SK-N-SH treated with all-trans-retinoic acid at 6 μM for 48 hours (cell line): ENCODE measurements at regions not wholly inside any gene's neighbourhood (a gene's known extent, or its start where the extent isn't known, plus 50 kb on each side); places are given as distances from the start of the nearest gene placed in this dataset.

Experiments used
- ARNTL ChIP-seq: fragments of 450-650 bp; formaldehyde crosslinking; IDR thresholded peaks from 2 replicates; pipeline ENCODE4 v1.5.0; 2020; ENCODE audit warnings: low read depth, mild to moderate bottlenecking, moderate library complexity, borderline replicate concordance
- BACH2 ChIP-seq: fragments of 250-450 bp; sonication (Bioruptor Pico); IDR thresholded peaks from 2 replicates; pipeline ENCODE4 v1.9.0; 2021; ENCODE audit warnings: mild to moderate bottlenecking, borderline replicate concordance
- CREB5 ChIP-seq: fragments of 250-450 bp; sonication (Bioruptor Pico); IDR thresholded peaks from 2 replicates; pipeline ENCODE4 v1.5.1; 2020; ENCODE audit warnings: low read depth, mild to moderate bottlenecking, moderate library complexity
- CSDC2 ChIP-seq: fragments of 250-450 bp; sonication (Bioruptor Pico); IDR thresholded peaks from 2 replicates; pipeline ENCODE4 v1.5.0; 2020; ENCODE audit warnings: mild to moderate bottlenecking, moderate library complexity
- GLIS3 ChIP-seq: fragments of 250-450 bp; sonication (Bioruptor Pico); IDR thresholded peaks from 2 replicates; pipeline ENCODE4 v1.5.0; 2020; ENCODE audit warnings: mild to moderate bottlenecking, moderate library complexity
- PATZ1 ChIP-seq: fragments of 250-450 bp; sonication (Bioruptor Pico); IDR thresholded peaks from 2 replicates; pipeline ENCODE4 v1.8.0; 2020; ENCODE audit warnings: mild to moderate bottlenecking, moderate library complexity, borderline replicate concordance
- PPARA ChIP-seq: fragments of 250-450 bp; sonication (Bioruptor Pico); IDR thresholded peaks from 2 replicates; pipeline ENCODE4 v1.5.0; 2020; ENCODE audit warnings: mild to moderate bottlenecking, borderline replicate concordance
- RARB ChIP-seq: fragments of 250-450 bp; sonication (Bioruptor Pico); IDR thresholded peaks from 2 replicates; pipeline ENCODE4 v1.8.0; 2021; ENCODE audit warnings: mild to moderate bottlenecking, moderate library complexity
- TOX ChIP-seq: fragments of 250-450 bp; sonication (Bioruptor Pico); IDR thresholded peaks from 2 replicates; pipeline ENCODE4 v1.8.0; 2021; ENCODE audit warnings: mild to moderate bottlenecking, moderate library complexity, borderline replicate concordance
- ZC3H10 ChIP-seq: fragments of 250-450 bp; sonication (Bioruptor Pico); IDR thresholded peaks from 2 replicates; pipeline ENCODE4 v1.5.1; 2021; ENCODE audit warnings: mild to moderate bottlenecking, moderate library complexity
- ZFP3 ChIP-seq: fragments of 250-450 bp; sonication (Bioruptor Pico); IDR thresholded peaks from 2 replicates; pipeline ENCODE4 v1.5.0; 2020; ENCODE audit warnings: mild to moderate bottlenecking, moderate library complexity
- ZFP30 ChIP-seq: fragments of 450-650 bp; formaldehyde crosslinking; IDR thresholded peaks from 2 replicates; pipeline ENCODE4 v1.5.0; 2022; ENCODE audit warnings: mild to moderate bottlenecking, moderate library complexity
- ZNF565 ChIP-seq: fragments of 450-650 bp; formaldehyde crosslinking; conservative IDR thresholded peaks from 2 replicates; pipeline ENCODE4 v1.5.0; 2020; ENCODE audit warnings: low read depth, mild to moderate bottlenecking, moderate library complexity

GRCh38 chr6:168849459-168849858 is 404.2 kb downstream of the THBS2 start:
- no peak for TF ChIP-seq ZNF565 (CRISPR knock-in tag)
- TF ChIP-seq PATZ1 (CRISPR knock-in tag), result no peak
- TF ChIP-seq ZC3H10, result no peak
- TF ChIP-seq CREB5, result no peak
- no peak for TF ChIP-seq PPARA (CRISPR knock-in tag)
- no peak for TF ChIP-seq ZFP30 (CRISPR knock-in tag)
- TF ChIP-seq ZFP3 (CRISPR knock-in tag), result no peak
- TF ChIP-seq TOX (CRISPR knock-in tag), result no peak
- no peak for TF ChIP-seq ARNTL (CRISPR knock-in tag)
- no peak for TF ChIP-seq GLIS3
- no peak for TF ChIP-seq CSDC2 (CRISPR knock-in tag)
- no peak for TF ChIP-seq BACH2 (CRISPR knock-in tag)
- no peak for TF ChIP-seq RARB (CRISPR knock-in tag)
